ENCODE measurements at regions not wholly inside any gene's neighbourhood (a gene's known extent, or its start where the extent isn't known, plus 50 kb on each side); places are given as distances from the start of the nearest gene placed in this dataset.

DNA sequence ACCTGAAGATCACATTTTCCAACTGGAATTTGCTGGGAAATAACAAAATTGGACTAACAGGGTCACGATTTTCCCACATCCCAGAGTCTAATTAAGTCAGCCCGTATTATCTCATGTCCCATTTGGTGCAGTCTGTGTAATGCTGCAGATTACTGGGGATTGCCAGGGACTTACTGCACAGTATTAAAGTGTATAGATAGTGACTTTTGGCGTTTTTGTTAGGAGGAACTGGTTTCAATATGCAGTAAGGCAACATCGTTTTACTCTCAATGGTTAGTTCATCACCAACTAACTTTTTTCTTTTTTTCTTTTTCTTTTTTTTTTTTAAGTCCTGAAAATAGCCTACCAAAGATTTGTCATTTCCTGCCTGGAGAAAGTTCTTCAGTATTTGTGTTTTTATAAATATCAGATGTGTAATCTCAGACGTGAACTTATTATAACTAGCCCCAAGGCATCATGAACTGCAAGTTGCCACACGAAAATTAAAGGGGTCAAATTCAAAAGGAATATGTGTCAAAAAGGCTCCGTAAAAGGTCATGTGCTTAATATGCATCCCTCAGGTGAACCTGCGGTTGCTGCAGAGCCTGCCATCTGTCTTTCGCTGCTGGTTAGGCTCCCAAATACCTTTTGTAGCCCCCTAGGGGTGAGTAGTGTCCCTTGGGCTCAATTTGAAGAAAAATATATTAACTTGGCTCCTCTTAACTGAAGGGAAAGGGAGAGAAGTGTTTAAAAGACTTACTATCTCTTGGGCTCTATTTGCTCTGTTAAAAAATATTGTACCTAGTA lies 176.7 kb upstream of the ADAMTSL1 start:
- TF ChIP-seq EP300 (IDR thresholded peaks at IDR 0.05) (no peak), POLR2A (IDR thresholded peaks at IDR 0.05; ENCODE audit: low read depth) (no peak), CTCF (IDR thresholded peaks at IDR 0.05) (no peak)
